NB4 (cell line): ENCODE measurements at regions not wholly inside any gene's neighbourhood (a gene's known extent, or its start where the extent isn't known, plus 50 kb on each side); places are given as distances from the start of the nearest gene placed in this dataset.

Experiments
- TF ChIP-seq, protein P1 (sequence below): IDR thresholded peaks from one replicate; pipeline ENCODE4 v1.5.1; 2012; ENCODE audit warnings: low read depth, low read length
- TF ChIP-seq, protein P2 (sequence below): IDR thresholded peaks from 2 replicates; pipeline ENCODE4 v1.6.1; 2011; ENCODE audit warnings: low read depth, low read length

DNA sequence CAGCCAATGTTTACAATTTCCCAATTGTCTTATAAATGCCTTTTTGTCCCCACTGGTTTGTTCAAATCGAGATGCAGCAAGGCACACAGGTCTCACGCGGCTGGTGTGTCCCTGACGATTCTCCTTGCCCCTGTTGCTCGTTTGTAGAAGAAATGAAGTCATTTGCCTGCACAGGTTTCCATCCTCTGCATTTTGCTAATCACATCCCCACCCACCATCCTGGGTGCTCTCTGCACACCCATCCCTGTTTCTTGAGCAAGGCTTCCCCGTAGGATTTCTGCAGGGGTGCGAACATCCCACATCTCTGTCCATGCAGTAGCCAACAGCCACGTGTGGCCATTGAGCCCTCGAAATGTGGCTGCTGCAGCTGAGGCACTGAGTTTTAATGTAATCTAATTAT, 59.8 kb upstream of the SOX1 start:
- TF ChIP-seq, protein P1, sequence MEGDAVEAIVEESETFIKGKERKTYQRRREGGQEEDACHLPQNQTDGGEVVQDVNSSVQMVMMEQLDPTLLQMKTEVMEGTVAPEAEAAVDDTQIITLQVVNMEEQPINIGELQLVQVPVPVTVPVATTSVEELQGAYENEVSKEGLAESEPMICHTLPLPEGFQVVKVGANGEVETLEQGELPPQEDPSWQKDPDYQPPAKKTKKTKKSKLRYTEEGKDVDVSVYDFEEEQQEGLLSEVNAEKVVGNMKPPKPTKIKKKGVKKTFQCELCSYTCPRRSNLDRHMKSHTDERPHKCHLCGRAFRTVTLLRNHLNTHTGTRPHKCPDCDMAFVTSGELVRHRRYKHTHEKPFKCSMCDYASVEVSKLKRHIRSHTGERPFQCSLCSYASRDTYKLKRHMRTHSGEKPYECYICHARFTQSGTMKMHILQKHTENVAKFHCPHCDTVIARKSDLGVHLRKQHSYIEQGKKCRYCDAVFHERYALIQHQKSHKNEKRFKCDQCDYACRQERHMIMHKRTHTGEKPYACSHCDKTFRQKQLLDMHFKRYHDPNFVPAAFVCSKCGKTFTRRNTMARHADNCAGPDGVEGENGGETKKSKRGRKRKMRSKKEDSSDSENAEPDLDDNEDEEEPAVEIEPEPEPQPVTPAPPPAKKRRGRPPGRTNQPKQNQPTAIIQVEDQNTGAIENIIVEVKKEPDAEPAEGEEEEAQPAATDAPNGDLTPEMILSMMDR: no peak
- TF ChIP-seq, protein P2, sequence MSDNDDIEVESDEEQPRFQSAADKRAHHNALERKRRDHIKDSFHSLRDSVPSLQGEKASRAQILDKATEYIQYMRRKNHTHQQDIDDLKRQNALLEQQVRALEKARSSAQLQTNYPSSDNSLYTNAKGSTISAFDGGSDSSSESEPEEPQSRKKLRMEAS: no peak
